ENCODE measurements at regions not wholly inside any gene's neighbourhood (a gene's known extent, or its start where the extent isn't known, plus 50 kb on each side); places are given as distances from the start of the nearest gene placed in this dataset.

- TF ChIP-seq CTCF (IDR thresholded peaks at IDR 0.05; ENCODE audit: low read depth, low read length) (no peak), POLR2A (IDR thresholded peaks at IDR 0.05; ENCODE audit: extremely low read depth, insufficient read length) (no peak), MAX (IDR thresholded peaks at IDR 0.05; ENCODE audit: low read depth, low read length) (no peak)
These were observed 523.5 kb upstream of the ARGLU1 start for GRCh38 chr13:107091428-107091827.

Data from NB4 (cell line).